Spleen (tissue), 7 donors: ENCODE measurements at regions not wholly inside any gene's neighbourhood (a gene's known extent, or its start where the extent isn't known, plus 50 kb on each side); places are given as distances from the start of the nearest gene placed in this dataset.

Experiments used
- POLR2A ChIP-seq, 3 donors: fragments of 450-650 bp; IDR thresholded peaks; one replicate each; pipeline ENCODE4 v1.5.1; 2017; ENCODE audit warnings: antibody characterized with exemption in 3 of 3, mild to moderate bottlenecking in 1 of 3
- POLR2AphosphoS5 ChIP-seq, 3 donors: sonication (generic); formaldehyde crosslinking; IDR thresholded peaks; one replicate each; pipeline ENCODE4 v1.5.1; 2017; ENCODE audit warnings: antibody characterized with exemption in 3 of 3
- TF ChIP-seq, protein P1 (sequence below), 11 experiments: fragments of 200-600 bp in 7 of 11; fragments of 450-650 bp in 4 of 11; sonication (generic) in 4 of 11; IDR thresholded peaks in 8 of 11; conservative IDR thresholded peaks in 3 of 11; 1 replicate in 7 of 11; 2 replicates in 4 of 11; pipeline versions ENCODE4 v1.4.0 to v1.8.0; 2016 to 2021; ENCODE audit warnings: antibody characterized with exemption in 11 of 11, inconsistent platforms in 4 of 11, mild to moderate bottlenecking in 1 of 11
- donor health status: DM: no; HTN: no; CAD: no; lungs with moderate emphysema.
- donor health status: DM: no; HTN: no; CAD: no.
- donor health status: DM: no; HTN: no; CAD: no.

GRCh38 chr18:7393080-7393479 lies 162.2 kb downstream of the LRRC30 start:
- TF ChIP-seq POLR2AphosphoS5 (IDR thresholded peaks at IDR 0.05) (no peak), POLR2A (IDR thresholded peaks at IDR 0.05) (no peak)
- TF ChIP-seq, protein P1, sequence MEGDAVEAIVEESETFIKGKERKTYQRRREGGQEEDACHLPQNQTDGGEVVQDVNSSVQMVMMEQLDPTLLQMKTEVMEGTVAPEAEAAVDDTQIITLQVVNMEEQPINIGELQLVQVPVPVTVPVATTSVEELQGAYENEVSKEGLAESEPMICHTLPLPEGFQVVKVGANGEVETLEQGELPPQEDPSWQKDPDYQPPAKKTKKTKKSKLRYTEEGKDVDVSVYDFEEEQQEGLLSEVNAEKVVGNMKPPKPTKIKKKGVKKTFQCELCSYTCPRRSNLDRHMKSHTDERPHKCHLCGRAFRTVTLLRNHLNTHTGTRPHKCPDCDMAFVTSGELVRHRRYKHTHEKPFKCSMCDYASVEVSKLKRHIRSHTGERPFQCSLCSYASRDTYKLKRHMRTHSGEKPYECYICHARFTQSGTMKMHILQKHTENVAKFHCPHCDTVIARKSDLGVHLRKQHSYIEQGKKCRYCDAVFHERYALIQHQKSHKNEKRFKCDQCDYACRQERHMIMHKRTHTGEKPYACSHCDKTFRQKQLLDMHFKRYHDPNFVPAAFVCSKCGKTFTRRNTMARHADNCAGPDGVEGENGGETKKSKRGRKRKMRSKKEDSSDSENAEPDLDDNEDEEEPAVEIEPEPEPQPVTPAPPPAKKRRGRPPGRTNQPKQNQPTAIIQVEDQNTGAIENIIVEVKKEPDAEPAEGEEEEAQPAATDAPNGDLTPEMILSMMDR (IDR thresholded peaks at IDR 0.05 in 8 of 11, conservative IDR thresholded peaks at IDR 0.05 in 3 of 11): no peak
